ENCODE measurements at regions not wholly inside any gene's neighbourhood (a gene's known extent, or its start where the extent isn't known, plus 50 kb on each side); places are given as distances from the start of the nearest gene placed in this dataset.

GRCh38 chr4:24033626-24034025 is 143.8 kb upstream of the PPARGC1A start:
- no peak for DNase-seq

- DNase-seq, result peak; percentile 22
Measured at GRCh38 chr4:24032371-24032989, 142.6 kb upstream of the PPARGC1A start.

DNA sequence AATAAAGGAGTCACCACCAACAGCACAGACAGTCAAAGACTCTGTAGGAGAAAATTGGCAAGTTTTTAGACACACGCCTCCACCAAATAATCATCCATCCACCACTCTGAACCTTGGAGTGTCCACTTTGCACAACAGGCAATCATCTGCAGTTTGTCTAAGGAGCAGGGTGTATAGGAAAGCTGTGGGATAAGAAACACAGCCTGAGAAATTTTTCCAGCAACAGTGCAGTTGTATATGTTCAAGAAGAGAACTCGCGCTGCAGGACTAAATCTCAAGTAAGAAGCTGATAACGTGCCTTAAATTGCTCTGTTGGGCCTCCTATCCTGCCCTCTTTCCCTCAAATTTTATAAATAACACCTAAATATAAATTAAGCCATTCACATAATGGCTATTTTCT is 136.7 kb upstream of the PPARGC1A start:
- DNase-seq, result no peak

DNA sequence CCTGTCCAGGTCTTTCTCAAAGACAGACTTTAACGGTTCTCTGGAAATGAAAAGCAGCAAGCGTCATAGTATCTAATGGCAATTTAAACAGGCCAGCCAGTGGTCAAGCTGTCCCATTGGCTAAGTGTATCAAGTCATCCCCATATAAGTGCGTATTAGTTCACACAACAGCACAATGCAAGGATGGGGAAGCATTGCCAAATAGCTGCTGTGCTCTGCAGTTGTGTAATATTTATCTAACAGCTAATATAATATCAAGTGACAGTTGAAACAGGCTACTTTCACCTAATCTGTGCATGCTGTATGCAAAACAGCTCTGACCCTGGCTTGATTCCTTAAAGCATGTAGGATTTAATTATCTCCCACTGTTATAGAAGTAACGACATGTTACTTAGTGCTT is 134.8 kb upstream of the PPARGC1A start:
- no peak for DNase-seq

- DNase-seq, result peak; percentile 5
Measured at GRCh38 chr4:24024157-24024556, 134.3 kb upstream of the PPARGC1A start.

DNA sequence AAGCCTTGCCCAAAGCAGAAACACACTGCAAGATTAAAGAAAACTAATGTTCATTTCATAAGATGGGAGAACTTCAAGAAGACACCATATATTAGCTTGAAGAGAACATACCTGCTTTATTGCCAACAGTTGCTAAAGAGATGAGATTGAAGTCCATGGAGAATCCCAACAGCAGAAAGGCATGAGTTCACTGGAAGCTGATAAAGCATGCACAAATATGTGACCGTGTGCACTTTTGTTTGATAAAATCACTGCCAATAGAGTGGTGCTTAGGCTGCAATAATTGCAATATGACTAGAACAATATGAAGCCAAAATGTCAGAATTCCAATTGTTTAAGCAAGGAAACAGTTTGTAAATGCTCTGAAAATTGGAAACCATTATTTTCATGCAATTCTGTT is 125.9 kb upstream of the PPARGC1A start:
- no peak for DNase-seq

DNA sequence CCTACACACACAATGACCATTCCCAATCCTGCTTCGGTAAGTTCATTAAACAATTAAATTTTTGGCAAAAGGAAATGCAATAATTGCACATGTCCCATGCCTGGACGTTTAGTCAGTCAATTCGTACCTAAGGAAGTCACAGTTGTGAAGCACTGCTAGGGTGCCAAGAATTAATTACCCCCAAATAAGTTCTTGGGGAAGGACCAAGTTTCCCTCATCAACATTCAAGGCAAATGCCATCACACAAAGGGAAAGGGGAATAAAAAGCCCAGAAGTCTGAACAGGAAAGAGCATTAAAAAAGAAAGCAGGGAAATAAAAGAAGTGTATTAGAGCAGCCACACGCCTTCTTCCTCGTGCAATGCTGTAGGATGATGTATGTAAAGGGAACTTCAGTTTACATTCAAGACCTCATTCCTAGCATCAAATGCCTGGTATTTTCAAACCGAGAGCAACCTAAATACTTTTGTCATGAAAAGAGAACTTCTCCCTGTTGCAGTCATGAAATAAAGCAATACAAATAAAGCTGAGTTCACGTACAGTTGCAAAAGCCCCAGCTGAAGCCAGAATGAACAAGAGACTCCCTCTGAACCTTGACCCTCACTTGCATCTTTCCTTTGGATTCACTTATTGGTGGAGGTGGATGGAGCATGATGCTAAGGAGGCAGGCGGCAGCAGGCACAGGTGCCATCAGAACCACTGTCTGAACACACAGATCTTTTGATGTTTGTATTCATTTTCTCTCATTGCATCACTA is 124.0 kb upstream of the PPARGC1A start:
- DNase-seq, result no peak

DNA sequence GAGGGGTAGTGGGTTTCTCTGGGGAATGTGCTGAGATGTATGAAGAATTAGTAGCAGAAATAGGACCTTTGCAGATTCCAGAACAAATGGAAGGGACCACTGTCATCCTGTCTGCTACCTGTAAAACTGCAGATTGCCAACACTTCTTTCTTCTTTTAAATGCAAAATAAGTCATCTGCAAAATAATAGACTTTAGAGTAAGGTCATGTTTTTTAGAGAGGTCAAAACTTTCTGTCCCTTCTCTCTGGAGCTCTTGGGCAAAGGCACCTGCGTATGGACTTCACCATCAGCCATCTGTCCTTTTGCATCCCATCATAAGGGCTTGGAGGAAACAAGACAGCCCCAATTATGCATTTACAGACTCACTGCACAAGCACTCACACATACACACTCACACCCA is 121.1 kb upstream of the PPARGC1A start:
- no peak for DNase-seq

GRCh38 chr4:24010573-24010972 is 120.7 kb upstream of the PPARGC1A start:
- no peak for DNase-seq

- no peak for DNase-seq
Measured at GRCh38 chr4:24007860-24008261, 118.0 kb upstream of the PPARGC1A start.

DNA sequence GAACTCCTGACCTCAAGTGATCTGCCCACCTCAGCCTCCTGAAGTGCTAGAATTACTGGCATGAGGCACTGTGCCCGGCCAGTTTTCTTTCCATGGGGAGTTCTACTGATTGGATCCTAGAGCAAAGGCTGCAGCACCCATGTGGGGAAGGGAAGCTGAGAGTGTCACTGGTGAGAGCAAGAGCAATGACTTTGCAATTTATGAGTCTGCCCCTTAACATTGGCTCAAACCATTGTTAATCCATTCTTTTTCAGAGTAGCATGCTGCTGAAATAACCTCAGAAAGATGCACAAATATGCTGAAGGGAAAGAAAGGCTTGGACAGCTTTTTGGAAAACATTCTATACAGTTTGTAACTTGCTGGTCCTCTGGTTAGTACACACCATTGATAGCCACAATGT is 116.4 kb upstream of the PPARGC1A start:
- DNase-seq, result no peak

- no peak for DNase-seq
Measured at GRCh38 chr4:24003926-24004325, 114.1 kb upstream of the PPARGC1A start.

DNA sequence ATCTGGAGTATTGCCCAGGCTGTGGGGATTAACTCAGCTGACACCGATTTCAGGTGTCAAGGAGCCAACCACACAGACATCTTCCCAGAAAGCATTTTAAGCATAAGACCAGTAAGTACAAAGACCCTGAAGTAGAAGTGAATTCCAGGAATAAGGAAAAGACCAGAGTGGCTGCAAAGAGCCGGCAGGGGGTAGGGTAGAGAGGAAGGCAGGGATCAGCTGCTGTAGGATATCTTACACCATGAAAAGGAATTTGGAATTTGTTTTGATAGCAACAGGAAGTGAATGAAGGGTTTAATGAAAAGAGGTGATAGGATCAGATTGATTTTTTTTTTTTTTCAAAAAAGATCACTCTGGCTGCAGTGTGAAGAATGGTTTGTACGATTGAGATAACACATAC is 113.6 kb upstream of the PPARGC1A start:
- no peak for DNase-seq

- DNase-seq, result no peak
Measured at GRCh38 chr4:24002330-24002966, 112.6 kb upstream of the PPARGC1A start.

DNA sequence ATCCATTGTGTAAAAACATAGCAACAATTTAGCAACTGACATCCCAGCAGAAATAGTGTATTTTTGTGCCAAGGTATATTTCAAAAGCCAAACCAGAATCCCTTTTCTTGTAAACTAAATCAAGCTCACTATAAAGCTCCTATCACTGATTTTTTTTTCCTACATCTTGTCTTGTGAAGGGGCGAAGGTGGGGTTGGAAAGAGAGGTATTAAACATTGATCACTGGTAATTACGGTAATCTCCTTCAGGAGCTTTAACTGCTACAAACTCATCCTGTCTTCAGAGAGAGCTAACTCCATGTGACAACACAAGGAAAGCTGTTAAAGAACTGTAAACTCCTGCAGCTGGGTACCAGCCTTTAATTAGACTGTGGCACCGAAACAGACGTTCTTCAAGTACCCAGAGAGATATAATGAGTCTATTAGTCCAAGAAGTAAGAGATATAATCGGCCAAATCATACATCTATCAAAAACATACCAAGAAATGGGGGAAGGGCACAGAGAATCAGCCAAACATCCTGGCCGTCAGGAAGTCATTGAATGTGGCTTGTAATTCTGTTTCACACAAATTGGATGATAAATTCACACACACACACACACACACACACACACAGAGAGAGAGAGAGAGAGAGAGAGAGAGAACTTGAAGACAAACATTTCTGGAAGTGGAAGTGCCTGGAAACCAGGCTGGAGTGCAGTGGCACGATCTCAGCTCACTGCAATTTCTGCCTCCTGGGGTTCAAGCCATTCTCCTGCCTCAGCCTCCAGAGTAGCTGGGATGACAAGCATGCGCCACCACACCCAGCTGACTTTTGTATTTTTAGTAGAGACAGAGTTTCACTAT is 111.9 kb upstream of the PPARGC1A start:
- no peak for DNase-seq

- DNase-seq, result no peak
Measured at GRCh38 chr4:24000470-24000831, 110.6 kb upstream of the PPARGC1A start.

DNA sequence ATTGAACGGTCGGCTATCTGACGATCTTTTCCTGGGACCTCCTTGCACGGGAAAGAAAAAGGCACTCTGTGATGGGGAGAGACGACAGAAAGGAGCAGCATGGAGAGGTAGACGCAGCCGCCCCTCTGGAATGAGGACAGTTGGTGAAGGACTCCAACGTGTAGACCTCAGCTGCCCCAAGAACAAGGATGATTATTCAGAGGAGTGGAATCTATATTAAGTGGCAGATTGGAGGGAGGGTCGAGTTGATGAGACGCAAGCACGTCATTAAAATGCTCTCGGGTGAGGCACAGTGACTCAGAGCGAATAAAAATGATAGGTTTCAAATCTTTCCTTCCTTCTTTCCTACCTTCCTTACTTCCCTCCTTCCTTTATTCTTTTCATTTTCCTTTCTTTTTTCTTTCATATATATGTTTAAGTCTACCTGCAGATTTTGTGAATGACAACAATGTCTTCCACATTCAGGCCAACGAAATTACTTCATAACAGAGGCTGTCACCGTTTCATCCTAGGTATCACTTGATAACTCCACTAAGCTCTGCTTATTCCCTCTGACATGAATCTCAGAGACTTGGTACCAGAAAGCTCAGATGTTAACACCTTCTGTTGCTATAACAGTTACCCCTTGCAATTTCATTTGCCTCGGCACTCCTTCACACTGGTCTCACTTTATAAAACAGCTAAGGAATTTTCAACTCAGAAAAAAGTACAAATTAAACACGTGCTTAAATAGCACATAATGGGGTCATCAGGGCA is 110.0 kb upstream of the PPARGC1A start:
- DNase-seq, result peak; percentile 34

DNA sequence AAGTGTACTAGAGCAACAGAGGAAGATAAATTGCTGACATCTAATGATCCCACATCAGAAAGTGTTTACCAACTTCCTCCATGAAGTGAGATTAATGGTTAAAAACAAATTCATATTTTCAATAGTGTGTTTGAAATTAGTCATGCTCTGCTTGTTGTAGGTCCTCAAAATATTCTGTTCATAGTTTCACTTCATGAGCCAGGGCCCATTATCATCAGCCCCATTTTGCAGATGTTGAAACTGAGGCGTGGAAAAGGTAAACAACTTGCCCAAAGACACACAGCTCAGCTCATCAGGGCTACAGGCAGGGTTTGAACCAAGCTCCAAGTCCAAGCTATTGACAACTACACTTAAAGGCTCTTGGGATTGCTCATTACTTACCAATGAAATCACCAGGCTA is 103.5 kb upstream of the PPARGC1A start:
- no peak for DNase-seq

- DNase-seq, result no peak
Measured at GRCh38 chr4:23991444-23991843, 101.6 kb upstream of the PPARGC1A start.

GRCh38 chr4:23986270-23986669 is 96.4 kb upstream of the PPARGC1A start:
- DNase-seq, result no peak

GRCh38 chr4:23981328-23981727 is 91.5 kb upstream of the PPARGC1A start:
- no peak for DNase-seq

GRCh38 chr4:23979534-23979933 is 89.7 kb upstream of the PPARGC1A start:
- no peak for DNase-seq

DNA sequence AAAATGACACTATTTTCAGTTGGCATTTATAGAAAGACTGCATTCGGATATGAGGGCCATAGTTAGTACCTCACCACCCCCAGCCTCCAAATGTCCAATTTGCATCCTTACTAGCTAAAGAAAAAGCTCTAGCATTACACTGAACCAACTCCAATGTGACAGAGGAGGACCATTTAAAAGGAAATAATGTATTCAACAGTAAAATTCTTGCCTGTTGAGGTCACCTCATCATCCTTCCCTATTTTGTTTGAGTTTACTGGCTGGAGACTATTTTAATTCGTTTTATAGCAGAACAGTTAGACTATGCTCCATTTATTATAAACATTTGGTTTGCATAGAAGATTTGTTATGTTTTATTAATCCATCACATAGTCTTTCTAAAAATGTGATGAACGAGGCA is 88.2 kb upstream of the PPARGC1A start:
- DNase-seq, result no peak
